ENCODE measurements at regions not wholly inside any gene's neighbourhood (a gene's known extent, or its start where the extent isn't known, plus 50 kb on each side); places are given as distances from the start of the nearest gene placed in this dataset.

GRCh38 chr6:163730246-163731210, 316.0 kb downstream of the QKI start:
- Histone ChIP-seq H3K27me3 (ENCODE audit: control insufficient read depth, insufficient read depth, low read length) (no peaks in the 10 kb centered on the region), H3K4me3 (ENCODE audit: low read depth, low read length) (no peak overlapping the region), H3K36me3 (ENCODE audit: control insufficient read depth, insufficient read depth, low read length) (no peaks in the 10 kb centered on the region)
- no peak for TF ChIP-seq CTCF (IDR thresholded peaks at IDR 0.05; ENCODE audit: insufficient read depth, low read length, poor library complexity, severe bottlenecking)
- DNase-seq (ENCODE audit: low read depth): no peak

- no peaks in the 10 kb centered on the region for H3K36me3 ChIP-seq (ENCODE audit: control insufficient read depth, insufficient read depth, low read length)
- no peaks in the 10 kb centered on the region for H3K27me3 ChIP-seq (ENCODE audit: control insufficient read depth, insufficient read depth, low read length)
- H3K4me3 ChIP-seq (ENCODE audit: low read depth, low read length): no peak overlapping the region
- no peak for DNase-seq (ENCODE audit: low read depth)
- TF ChIP-seq CTCF (IDR thresholded peaks at IDR 0.05; ENCODE audit: insufficient read depth, low read length, poor library complexity, severe bottlenecking): no peak
These were observed 314.8 kb downstream of the QKI start for GRCh38 chr6:163729127-163729872.

GRCh38 chr6:163728442-163729126, 314.1 kb downstream of the QKI start:
- no peaks in the 10 kb centered on the region for H3K36me3 ChIP-seq (ENCODE audit: control insufficient read depth, insufficient read depth, low read length)
- no peaks in the 10 kb centered on the region for H3K27me3 ChIP-seq (ENCODE audit: control insufficient read depth, insufficient read depth, low read length)
- no peak overlapping the region for H3K4me3 ChIP-seq (ENCODE audit: low read depth, low read length)
- no peak for TF ChIP-seq CTCF (IDR thresholded peaks at IDR 0.05; ENCODE audit: insufficient read depth, low read length, poor library complexity, severe bottlenecking)
- DNase-seq (ENCODE audit: low read depth): no peak

- H3K4me3 ChIP-seq (ENCODE audit: low read depth, low read length): no peak overlapping the region
- no peak for TF ChIP-seq CTCF (IDR thresholded peaks at IDR 0.05; ENCODE audit: insufficient read depth, low read length, poor library complexity, severe bottlenecking)
- H3K36me3 ChIP-seq (ENCODE audit: control insufficient read depth, insufficient read depth, low read length): no peaks in the 10 kb centered on the region
- DNase-seq (ENCODE audit: low read depth): no peak
- H3K27me3 ChIP-seq (ENCODE audit: control insufficient read depth, insufficient read depth, low read length): no peaks in the 10 kb centered on the region
These were observed 311.6 kb downstream of the QKI start for GRCh38 chr6:163726037-163726695.

DNA sequence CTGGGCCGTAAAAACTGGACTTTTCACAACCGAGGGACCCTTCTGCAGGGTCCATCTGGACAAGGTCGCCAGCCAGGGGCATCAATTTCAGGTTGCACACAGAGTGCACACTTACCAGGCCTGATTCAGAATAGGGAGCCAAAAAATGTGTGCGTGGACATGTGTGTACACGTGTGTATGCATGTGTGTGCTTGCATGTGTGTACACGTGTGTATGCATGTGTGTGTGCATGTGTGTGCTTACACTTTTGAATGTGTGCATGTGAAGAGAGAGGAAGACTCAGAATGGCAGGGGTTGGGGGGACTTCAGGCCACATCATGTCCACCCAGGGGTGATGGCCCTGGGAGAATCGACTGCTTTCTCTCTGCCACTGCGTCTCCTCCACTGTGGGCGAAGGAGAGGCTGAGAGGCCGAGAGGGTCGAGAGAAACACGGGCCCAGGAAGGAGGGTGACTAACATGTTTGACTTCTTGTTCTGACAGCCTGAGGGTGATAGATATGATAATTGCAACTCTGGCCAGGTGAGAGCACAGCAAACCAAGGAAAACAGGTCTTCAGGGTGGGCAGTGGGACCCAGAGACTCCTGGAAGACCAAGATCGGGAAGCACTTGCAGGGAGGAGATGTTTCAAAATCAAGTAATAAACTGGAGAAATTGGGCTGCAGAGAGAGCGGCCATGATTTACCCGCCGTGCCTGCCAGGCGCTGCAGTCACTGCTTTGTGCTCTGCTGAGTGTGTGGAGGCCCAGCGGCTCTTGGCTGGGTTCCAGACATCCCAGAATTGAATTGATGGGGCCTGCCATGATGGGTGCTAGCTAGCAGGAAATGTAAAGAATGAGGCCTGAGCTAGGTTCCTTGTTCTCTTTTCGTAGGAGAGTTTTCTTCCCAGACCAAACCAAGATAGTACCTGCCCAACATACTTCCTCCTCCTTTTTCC, 310.8 kb downstream of the QKI start:
- Histone ChIP-seq H3K36me3 (ENCODE audit: control insufficient read depth, insufficient read depth, low read length) (no peaks in the 10 kb centered on the region), H3K4me3 (ENCODE audit: low read depth, low read length) (no peak overlapping the region), H3K27me3 (ENCODE audit: control insufficient read depth, insufficient read depth, low read length) (no peaks in the 10 kb centered on the region)
- no peak for TF ChIP-seq CTCF (IDR thresholded peaks at IDR 0.05; ENCODE audit: insufficient read depth, low read length, poor library complexity, severe bottlenecking)
- DNase-seq (ENCODE audit: low read depth): no peak
